ENCODE measurements at regions not wholly inside any gene's neighbourhood (a gene's known extent, or its start where the extent isn't known, plus 50 kb on each side); places are given as distances from the start of the nearest gene placed in this dataset.

- no peaks in the 10 kb centered on the region for H3K36me3 ChIP-seq (ENCODE audit: control insufficient read depth, low read length)
- no peaks in the 10 kb centered on the region for H4K20me1 ChIP-seq (ENCODE audit: control insufficient read depth, insufficient read depth, low read depth, low read length)
- H3K9me2 ChIP-seq (replicated peaks; ENCODE audit: control insufficient read depth, low read length), result no peaks in the 10 kb centered on the region
- TF ChIP-seq EZH2phosphoT487 (IDR thresholded peaks at IDR 0.05; ENCODE audit: borderline replicate concordance, low read length), result no peak
- TF ChIP-seq CTCF (IDR thresholded peaks at IDR 0.05; ENCODE audit: low read depth, low read length, poor library complexity, severe bottlenecking), result no peak
- no peaks in the 10 kb centered on the region for H3K9me3 ChIP-seq (ENCODE audit: control insufficient read depth, insufficient read depth, low read length)
- no peaks in the 10 kb centered on the region for H3K27me3 ChIP-seq (ENCODE audit: control insufficient read depth, low read length)
- no peak overlapping the region for H3K27ac ChIP-seq (ENCODE audit: low read depth, low read length)
- no peak overlapping the region for H3K4me3 ChIP-seq (ENCODE audit: low read length)
- H3K4me2 ChIP-seq (ENCODE audit: low read length), result no peak overlapping the region
- no peaks in the 10 kb centered on the region for H3K79me2 ChIP-seq (ENCODE audit: control insufficient read depth, low read length)
- H3K4me1 ChIP-seq (ENCODE audit: control insufficient read depth, low read length), result no peaks in the 10 kb centered on the region
- no peaks in the 10 kb centered on the region for H3F3A ChIP-seq (ENCODE audit: control insufficient read depth, insufficient read depth)
Observed at GRCh38 chr2:150907466-150907865, 354.2 kb downstream of the RBM43 start.

GRCh38 chr2:150903461-150903860, 358.2 kb downstream of the RBM43 start:
- Histone ChIP-seq H3K4me2 (ENCODE audit: low read length) (no peak overlapping the region), H3K4me3 (ENCODE audit: low read length) (no peak overlapping the region), H3F3A (ENCODE audit: control insufficient read depth, insufficient read depth) (no peaks in the 10 kb centered on the region), H3K4me1 (ENCODE audit: control insufficient read depth, low read length) (no peaks in the 10 kb centered on the region), H3K9me3 (ENCODE audit: control insufficient read depth, insufficient read depth, low read length) (no peaks in the 10 kb centered on the region), H3K27ac (ENCODE audit: low read depth, low read length) (no peak overlapping the region), H3K36me3 (ENCODE audit: control insufficient read depth, low read length) (no peaks in the 10 kb centered on the region), H3K27me3 (ENCODE audit: control insufficient read depth, low read length) (no peaks in the 10 kb centered on the region), H4K20me1 (ENCODE audit: control insufficient read depth, insufficient read depth, low read depth, low read length) (no peaks in the 10 kb centered on the region), H3K9me2 (replicated peaks; ENCODE audit: control insufficient read depth, low read length) (no peaks in the 10 kb centered on the region), H3K79me2 (ENCODE audit: control insufficient read depth, low read length) (no peaks in the 10 kb centered on the region)
- TF ChIP-seq CTCF (IDR thresholded peaks at IDR 0.05; ENCODE audit: low read depth, low read length, poor library complexity, severe bottlenecking) (no peak), EZH2phosphoT487 (IDR thresholded peaks at IDR 0.05; ENCODE audit: borderline replicate concordance, low read length) (no peak)

GRCh38 chr2:150903055-150903454, 358.6 kb downstream of the RBM43 start:
- Histone ChIP-seq H3K4me3 (ENCODE audit: low read length) (no peak overlapping the region), H3K9me3 (ENCODE audit: control insufficient read depth, insufficient read depth, low read length) (no peaks in the 10 kb centered on the region), H3K27ac (ENCODE audit: low read depth, low read length) (no peak overlapping the region), H4K20me1 (ENCODE audit: control insufficient read depth, insufficient read depth, low read depth, low read length) (no peaks in the 10 kb centered on the region), H3K79me2 (ENCODE audit: control insufficient read depth, low read length) (no peaks in the 10 kb centered on the region), H3F3A (ENCODE audit: control insufficient read depth, insufficient read depth) (no peaks in the 10 kb centered on the region), H3K36me3 (ENCODE audit: control insufficient read depth, low read length) (no peaks in the 10 kb centered on the region), H3K4me2 (ENCODE audit: low read length) (no peak overlapping the region), H3K27me3 (ENCODE audit: control insufficient read depth, low read length) (no peaks in the 10 kb centered on the region), H3K9me2 (replicated peaks; ENCODE audit: control insufficient read depth, low read length) (no peaks in the 10 kb centered on the region), H3K4me1 (ENCODE audit: control insufficient read depth, low read length) (no peaks in the 10 kb centered on the region)
- TF ChIP-seq EZH2phosphoT487 (IDR thresholded peaks at IDR 0.05; ENCODE audit: borderline replicate concordance, low read length) (no peak), CTCF (IDR thresholded peaks at IDR 0.05; ENCODE audit: low read depth, low read length, poor library complexity, severe bottlenecking) (no peak)

- H3K79me2 ChIP-seq (ENCODE audit: control insufficient read depth, low read length), result no peaks in the 10 kb centered on the region
- H3K4me2 ChIP-seq (ENCODE audit: low read length), result no peak overlapping the region
- no peak overlapping the region for H3K27ac ChIP-seq (ENCODE audit: low read depth, low read length)
- H3K9me3 ChIP-seq (ENCODE audit: control insufficient read depth, insufficient read depth, low read length), result no peaks in the 10 kb centered on the region
- H4K20me1 ChIP-seq (ENCODE audit: control insufficient read depth, insufficient read depth, low read depth, low read length), result no peaks in the 10 kb centered on the region
- H3K36me3 ChIP-seq (ENCODE audit: control insufficient read depth, low read length), result no peaks in the 10 kb centered on the region
- no peaks in the 10 kb centered on the region for H3F3A ChIP-seq (ENCODE audit: control insufficient read depth, insufficient read depth)
- no peak for TF ChIP-seq EZH2phosphoT487 (IDR thresholded peaks at IDR 0.05; ENCODE audit: borderline replicate concordance, low read length)
- TF ChIP-seq CTCF (IDR thresholded peaks at IDR 0.05; ENCODE audit: low read depth, low read length, poor library complexity, severe bottlenecking), result no peak
- no peak overlapping the region for H3K4me3 ChIP-seq (ENCODE audit: low read length)
- no peaks in the 10 kb centered on the region for H3K9me2 ChIP-seq (replicated peaks; ENCODE audit: control insufficient read depth, low read length)
- no peaks in the 10 kb centered on the region for H3K27me3 ChIP-seq (ENCODE audit: control insufficient read depth, low read length)
- no peaks in the 10 kb centered on the region for H3K4me1 ChIP-seq (ENCODE audit: control insufficient read depth, low read length)
Observed at GRCh38 chr2:150900913-150901312, 360.8 kb downstream of the RBM43 start.

All from DOHH2 (cell line).